Left hindlimb (tissue), 1 donor: ENCODE measurements at regions not wholly inside any gene's neighbourhood (a gene's known extent, or its start where the extent isn't known, plus 50 kb on each side); places are given as distances from the start of the nearest gene placed in this dataset.

Experiments used
- DNase-seq: peaks from one replicate; pipeline ENCODE4 v3.0.0-alpha.2; 2018

DNA sequence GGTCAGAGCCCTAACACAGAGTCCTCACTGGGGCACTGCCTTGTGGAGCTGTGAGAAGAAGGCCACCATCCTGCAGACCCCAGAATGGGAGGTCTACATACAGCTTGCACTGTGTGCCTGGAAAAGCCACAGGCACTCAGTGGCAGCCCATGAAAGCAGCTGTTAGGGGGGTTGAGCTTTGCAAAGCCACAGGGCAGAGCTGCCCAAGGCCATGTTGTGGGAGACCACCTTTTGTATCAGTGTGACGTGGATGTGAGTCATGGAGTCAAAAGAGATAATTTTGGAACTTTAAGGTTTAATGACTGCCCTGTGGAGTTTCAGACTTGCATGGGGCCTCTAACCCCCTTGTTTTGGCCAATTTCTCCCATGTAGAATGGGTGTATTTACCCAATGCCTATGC is 52.9 kb upstream of the TPRG1 start:
- DNase-seq, result no peak

DNA sequence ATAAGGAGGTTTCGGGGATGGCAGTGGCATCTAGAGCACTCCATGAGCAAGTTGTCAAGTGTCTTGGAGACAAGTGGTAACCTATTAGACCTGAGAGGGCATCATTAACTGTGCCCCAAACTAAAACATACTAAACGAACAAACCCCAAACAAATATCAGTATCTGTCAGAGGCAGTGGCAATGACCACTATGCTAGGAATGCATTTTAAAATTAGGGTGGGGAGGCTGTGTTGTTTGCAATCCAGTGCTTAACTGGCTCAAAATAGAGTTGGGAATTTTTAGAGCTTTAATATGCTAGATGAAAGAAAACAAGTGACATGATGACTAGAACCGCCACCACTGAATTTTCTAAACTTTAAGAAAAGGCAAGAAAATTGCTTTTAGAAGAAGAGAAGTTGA is 51.8 kb upstream of the TPRG1 start:
- no peak for DNase-seq

DNA sequence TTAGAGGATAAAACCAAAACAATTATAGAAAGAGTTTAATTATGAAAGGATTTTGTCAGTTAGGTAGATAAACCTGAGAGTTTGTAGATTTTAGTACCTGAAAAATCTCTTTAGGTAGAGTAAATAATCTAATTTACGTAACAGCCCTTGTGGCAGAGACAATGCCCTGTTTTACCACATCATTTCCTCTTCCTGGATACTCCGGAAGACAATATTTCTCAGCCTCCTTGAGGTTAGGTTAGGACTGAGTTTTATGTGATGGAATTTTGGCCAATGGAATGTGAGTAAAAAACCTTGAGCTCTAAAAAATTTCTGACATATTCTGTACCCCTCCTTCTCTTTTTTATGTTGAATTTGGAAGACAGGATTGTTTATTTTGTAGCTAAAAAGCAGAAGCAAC is 50.7 kb upstream of the TPRG1 start:
- no peak for DNase-seq
